NB4 (cell line): ENCODE measurements at regions not wholly inside any gene's neighbourhood (a gene's known extent, or its start where the extent isn't known, plus 50 kb on each side); places are given as distances from the start of the nearest gene placed in this dataset.

Source experiments
- CTCF ChIP-seq: IDR thresholded peaks from one replicate; pipeline ENCODE4 v1.5.1; 2012; ENCODE audit warnings: low read depth, low read length
- MYC ChIP-seq: IDR thresholded peaks from 2 replicates; pipeline ENCODE4 v1.6.1; 2011; ENCODE audit warnings: low read depth, low read length
- POLR2A ChIP-seq: IDR thresholded peaks from 2 replicates; pipeline ENCODE4 v1.6.1; 2011; ENCODE audit warnings: mild to moderate bottlenecking; ENCODE audit not compliant: insufficient read length; ENCODE audit errors: extremely low read depth

- TF ChIP-seq CTCF, result no peak
- no peak for TF ChIP-seq POLR2A
- no peak for TF ChIP-seq MYC
Observed at GRCh38 chr17:22303865-22304264, 611.5 kb downstream of the KCNJ18 start.
